ENCODE measurements at regions not wholly inside any gene's neighbourhood (a gene's known extent, or its start where the extent isn't known, plus 50 kb on each side); places are given as distances from the start of the nearest gene placed in this dataset.

GRCh38 chr6:103079867-103080266 lies 1686.4 kb downstream of the GRIK2 start:
- no peak for TF ChIP-seq CTCF (IDR thresholded peaks at IDR 0.05; ENCODE audit: poor library complexity, severe bottlenecking)
- no peak for TF ChIP-seq POLR2AphosphoS5 (IDR thresholded peaks at IDR 0.05)
- TF ChIP-seq EZH2 (IDR thresholded peaks at IDR 0.05; ENCODE audit: borderline replicate concordance, insufficient read depth, low read length, poor library complexity, severe bottlenecking): no peak
- TF ChIP-seq RAD21 (conservative IDR thresholded peaks at IDR 0.05): no peak
- TF ChIP-seq EP300 (conservative IDR thresholded peaks at IDR 0.05; ENCODE audit: poor library complexity, severe bottlenecking): no peak
- no peak for TF ChIP-seq TAF1 (IDR thresholded peaks at IDR 0.05; ENCODE audit: low read depth)
